IMR-90 (cell line): ENCODE measurements at regions not wholly inside any gene's neighbourhood (a gene's known extent, or its start where the extent isn't known, plus 50 kb on each side); places are given as distances from the start of the nearest gene placed in this dataset.

Experiments
- CTCF ChIP-seq: conservative IDR thresholded peaks from 2 replicates; pipeline ENCODE4 v1.5.1; 2012; ENCODE audit warnings: mild to moderate bottlenecking, low read depth, low read length, improper control_type of control experiment
- NFE2L2 ChIP-seq: fragments of 150-350 bp; IDR thresholded peaks from 2 replicates; pipeline ENCODE4 v1.6.1; 2016; ENCODE audit warnings: low read depth, mild to moderate bottlenecking, low read length
- SMC3 ChIP-seq: fragments of 150-350 bp; IDR thresholded peaks from 2 replicates; pipeline ENCODE4 v1.6.1; 2016; ENCODE audit warnings: low read depth, mild to moderate bottlenecking, antibody characterized with exemption, low read length, moderate library complexity

- TF ChIP-seq CTCF (no peak), SMC3 (no peak), NFE2L2 (no peak)
Observed at GRCh38 chr3:5442106-5442785, 254.7 kb downstream of the EDEM1 start.
